ENCODE measurements at regions not wholly inside any gene's neighbourhood (a gene's known extent, or its start where the extent isn't known, plus 50 kb on each side); places are given as distances from the start of the nearest gene placed in this dataset.

DNA sequence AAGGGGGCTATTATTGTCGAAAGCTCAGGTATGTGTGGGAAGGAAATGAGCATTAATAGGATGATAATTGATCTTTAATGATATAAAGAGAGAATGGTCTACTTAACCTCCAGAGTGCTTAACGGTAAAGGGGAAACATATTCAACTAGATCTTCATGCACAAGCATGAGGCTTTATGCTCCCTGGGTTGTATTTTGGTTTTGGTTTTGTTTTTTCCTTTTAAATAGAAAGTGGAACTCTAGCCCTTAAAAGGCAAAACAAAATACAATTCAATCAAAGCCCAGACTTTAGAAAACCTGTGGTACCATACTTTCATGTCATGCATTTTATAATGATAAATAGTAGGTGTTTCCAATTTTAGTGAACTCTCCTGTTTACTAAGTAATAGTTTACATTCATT lies 622.7 kb downstream of the METTL15 start:
- TF ChIP-seq, protein P1, sequence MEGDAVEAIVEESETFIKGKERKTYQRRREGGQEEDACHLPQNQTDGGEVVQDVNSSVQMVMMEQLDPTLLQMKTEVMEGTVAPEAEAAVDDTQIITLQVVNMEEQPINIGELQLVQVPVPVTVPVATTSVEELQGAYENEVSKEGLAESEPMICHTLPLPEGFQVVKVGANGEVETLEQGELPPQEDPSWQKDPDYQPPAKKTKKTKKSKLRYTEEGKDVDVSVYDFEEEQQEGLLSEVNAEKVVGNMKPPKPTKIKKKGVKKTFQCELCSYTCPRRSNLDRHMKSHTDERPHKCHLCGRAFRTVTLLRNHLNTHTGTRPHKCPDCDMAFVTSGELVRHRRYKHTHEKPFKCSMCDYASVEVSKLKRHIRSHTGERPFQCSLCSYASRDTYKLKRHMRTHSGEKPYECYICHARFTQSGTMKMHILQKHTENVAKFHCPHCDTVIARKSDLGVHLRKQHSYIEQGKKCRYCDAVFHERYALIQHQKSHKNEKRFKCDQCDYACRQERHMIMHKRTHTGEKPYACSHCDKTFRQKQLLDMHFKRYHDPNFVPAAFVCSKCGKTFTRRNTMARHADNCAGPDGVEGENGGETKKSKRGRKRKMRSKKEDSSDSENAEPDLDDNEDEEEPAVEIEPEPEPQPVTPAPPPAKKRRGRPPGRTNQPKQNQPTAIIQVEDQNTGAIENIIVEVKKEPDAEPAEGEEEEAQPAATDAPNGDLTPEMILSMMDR (conservative IDR thresholded peaks at IDR 0.05; ENCODE audit: low read length) = no peak
- TF ChIP-seq EZH2phosphoT487 (IDR thresholded peaks at IDR 0.05; ENCODE audit: borderline replicate concordance) = no peak

Measured in Loucy (cell line).